ENCODE measurements at regions not wholly inside any gene's neighbourhood (a gene's known extent, or its start where the extent isn't known, plus 50 kb on each side); places are given as distances from the start of the nearest gene placed in this dataset.

- no peaks in the 10 kb centered on the region for H3K27me3 ChIP-seq (ENCODE audit: insufficient read depth, low read depth)
- no peak overlapping the region; the same call in 1 of the 2 replicates for H3K27ac ChIP-seq
- no peaks in the 10 kb centered on the region for H3F3A ChIP-seq (ENCODE audit: insufficient read depth, low read depth)
- H4K20me1 ChIP-seq (ENCODE audit: insufficient read depth) = no peaks in the 10 kb centered on the region
- H3K4me2 ChIP-seq = no peak overlapping the region
- H3K79me2 ChIP-seq (ENCODE audit: low read depth) = no peaks in the 10 kb centered on the region
- H3K9me2 ChIP-seq (ENCODE audit: insufficient read depth) = no peaks in the 10 kb centered on the region
- no peaks in the 10 kb centered on the region for H3K9me3 ChIP-seq (ENCODE audit: insufficient read depth, low read depth)
- no peaks in the 10 kb centered on the region for H3K36me3 ChIP-seq (ENCODE audit: low read depth)
- no peaks in the 10 kb centered on the region for H3K4me1 ChIP-seq (replicated peaks; ENCODE audit: insufficient read depth)
- intact Hi-C loops (cut with micrococcal nuclease; ENCODE audit: unreplicated experiment) = no loop called here
- no peak overlapping the region for H2AFZ ChIP-seq
- DNase-seq = peak in 1 of 2 experiments; percentile 50
- TF ChIP-seq EZH2 (IDR thresholded peaks at IDR 0.05; ENCODE audit: low read depth) (no peak), CTCF (conservative IDR thresholded peaks at IDR 0.05) (no peak)
- CTCF ChIA-PET = no interaction called here
- BruUV-seq (replicated peaks) = no TSS peak
- POLR2A ChIA-PET (ENCODE audit: unreplicated experiment) = no interaction called here
- no peak overlapping the region for H3K4me3 ChIP-seq
These were observed 293.0 kb upstream of the NAV3 start for GRCh38 chr12:77537663-77538062.

GRCh38 chr12:77535734-77536133 is 295.0 kb upstream of the NAV3 start:
- no peak for TF ChIP-seq CTCF (conservative IDR thresholded peaks at IDR 0.05)
- TF ChIP-seq EZH2 (IDR thresholded peaks at IDR 0.05; ENCODE audit: low read depth) = no peak
- H3K4me2 ChIP-seq = no peak overlapping the region
- DNase-seq = no peak
- intact Hi-C loops (cut with micrococcal nuclease; ENCODE audit: unreplicated experiment) = no loop called here
- no TSS peak for BruUV-seq (replicated peaks)
- H3K79me2 ChIP-seq (ENCODE audit: low read depth) = no peaks in the 10 kb centered on the region
- no peaks in the 10 kb centered on the region for H3F3A ChIP-seq (ENCODE audit: insufficient read depth, low read depth)
- H3K9me2 ChIP-seq (ENCODE audit: insufficient read depth) = no peaks in the 10 kb centered on the region
- no peaks in the 10 kb centered on the region for H3K36me3 ChIP-seq (ENCODE audit: low read depth)
- ChIA-PET POLR2A (ENCODE audit: unreplicated experiment) (no interaction called here), CTCF (no interaction called here)
- H3K27ac ChIP-seq = no peak overlapping the region
- H2AFZ ChIP-seq = no peak overlapping the region
- H3K4me3 ChIP-seq = no peak overlapping the region
- no peaks in the 10 kb centered on the region for H3K4me1 ChIP-seq (replicated peaks; ENCODE audit: insufficient read depth)
- no peaks in the 10 kb centered on the region for H3K27me3 ChIP-seq (ENCODE audit: insufficient read depth, low read depth)
- no peaks in the 10 kb centered on the region for H4K20me1 ChIP-seq (ENCODE audit: insufficient read depth)
- no peaks in the 10 kb centered on the region for H3K9me3 ChIP-seq (ENCODE audit: insufficient read depth, low read depth)

- ChIA-PET CTCF (no interaction called here), POLR2A (ENCODE audit: unreplicated experiment) (no interaction called here)
- H3K9me3 ChIP-seq (ENCODE audit: insufficient read depth, low read depth) = no peaks in the 10 kb centered on the region
- H3K27ac ChIP-seq = no peak overlapping the region
- TF ChIP-seq CTCF (conservative IDR thresholded peaks at IDR 0.05) (no peak), EZH2 (IDR thresholded peaks at IDR 0.05; ENCODE audit: low read depth) (no peak)
- H3F3A ChIP-seq (ENCODE audit: insufficient read depth, low read depth) = no peaks in the 10 kb centered on the region
- H2AFZ ChIP-seq = no peak overlapping the region
- no peaks in the 10 kb centered on the region for H3K36me3 ChIP-seq (ENCODE audit: low read depth)
- DNase-seq = no peak
- H3K4me1 ChIP-seq (replicated peaks; ENCODE audit: insufficient read depth) = no peaks in the 10 kb centered on the region
- no peaks in the 10 kb centered on the region for H4K20me1 ChIP-seq (ENCODE audit: insufficient read depth)
- H3K9me2 ChIP-seq (ENCODE audit: insufficient read depth) = no peaks in the 10 kb centered on the region
- H3K4me3 ChIP-seq = no peak overlapping the region
- H3K79me2 ChIP-seq (ENCODE audit: low read depth) = no peaks in the 10 kb centered on the region
- no TSS peak for BruUV-seq (replicated peaks)
- no peaks in the 10 kb centered on the region for H3K27me3 ChIP-seq (ENCODE audit: insufficient read depth, low read depth)
- H3K4me2 ChIP-seq = no peak overlapping the region
- intact Hi-C loops (cut with micrococcal nuclease; ENCODE audit: unreplicated experiment) = no loop called here
These were observed 298.8 kb upstream of the NAV3 start for GRCh38 chr12:77531912-77532311.
